Thyroid gland (tissue), 4 donors: ENCODE measurements at regions not wholly inside any gene's neighbourhood (a gene's known extent, or its start where the extent isn't known, plus 50 kb on each side); places are given as distances from the start of the nearest gene placed in this dataset.
"Not testable (repeated sequence)": the region's sequence is repeated elsewhere in the genome, so short reads cannot be mapped to it uniquely, and the experiment has no call there.

Source experiments
- POLR2A ChIP-seq, 2 donors: fragments of 450-650 bp; IDR thresholded peaks; one replicate each; pipeline ENCODE4 v1.6.1; 2017; ENCODE audit warnings: antibody characterized with exemption in 2 of 2, mild to moderate bottlenecking in 2 of 2, moderate library complexity in 1 of 2
- TF ChIP-seq, protein P1 (sequence below), 6 experiments: fragments of 200-600 bp in 3 of 6; fragments of 450-650 bp in 3 of 6; sonication (generic) in 3 of 6; IDR thresholded peaks; one replicate each; pipeline ENCODE4 v1.5.1; 2016 to 2019; ENCODE audit warnings: antibody characterized with exemption in 6 of 6, mild to moderate bottlenecking in 2 of 6, inconsistent platforms in 1 of 6, moderate library complexity in 1 of 6

DNA sequence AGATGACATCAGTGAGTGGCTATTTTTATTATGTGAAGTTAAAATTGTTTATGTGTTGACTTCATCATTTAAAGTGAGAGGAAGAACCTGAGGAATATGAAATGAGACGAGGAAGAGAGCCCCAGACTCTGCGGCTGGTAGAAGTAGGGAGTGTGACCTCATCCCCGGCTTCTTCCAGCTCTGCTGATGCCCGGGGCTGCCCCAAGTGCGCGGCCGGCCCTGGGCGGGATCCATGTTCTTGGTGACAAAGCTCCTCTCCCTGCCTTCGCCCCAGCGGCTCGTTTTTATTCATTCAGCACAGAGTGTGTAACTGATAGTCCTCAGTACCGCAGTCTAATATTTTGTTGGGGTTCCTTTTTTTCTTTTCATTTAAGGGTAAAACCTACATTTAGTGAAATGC, 185.5 kb upstream of the GOLGA6L22 start:
- TF ChIP-seq, protein P1, sequence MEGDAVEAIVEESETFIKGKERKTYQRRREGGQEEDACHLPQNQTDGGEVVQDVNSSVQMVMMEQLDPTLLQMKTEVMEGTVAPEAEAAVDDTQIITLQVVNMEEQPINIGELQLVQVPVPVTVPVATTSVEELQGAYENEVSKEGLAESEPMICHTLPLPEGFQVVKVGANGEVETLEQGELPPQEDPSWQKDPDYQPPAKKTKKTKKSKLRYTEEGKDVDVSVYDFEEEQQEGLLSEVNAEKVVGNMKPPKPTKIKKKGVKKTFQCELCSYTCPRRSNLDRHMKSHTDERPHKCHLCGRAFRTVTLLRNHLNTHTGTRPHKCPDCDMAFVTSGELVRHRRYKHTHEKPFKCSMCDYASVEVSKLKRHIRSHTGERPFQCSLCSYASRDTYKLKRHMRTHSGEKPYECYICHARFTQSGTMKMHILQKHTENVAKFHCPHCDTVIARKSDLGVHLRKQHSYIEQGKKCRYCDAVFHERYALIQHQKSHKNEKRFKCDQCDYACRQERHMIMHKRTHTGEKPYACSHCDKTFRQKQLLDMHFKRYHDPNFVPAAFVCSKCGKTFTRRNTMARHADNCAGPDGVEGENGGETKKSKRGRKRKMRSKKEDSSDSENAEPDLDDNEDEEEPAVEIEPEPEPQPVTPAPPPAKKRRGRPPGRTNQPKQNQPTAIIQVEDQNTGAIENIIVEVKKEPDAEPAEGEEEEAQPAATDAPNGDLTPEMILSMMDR (IDR thresholded peaks at IDR 0.05) = not testable (repeated sequence)
- not testable (repeated sequence) for TF ChIP-seq POLR2A (IDR thresholded peaks at IDR 0.05)
